Natural killer cell treated with Interleukin-12 subunit alpha and Interleukin-12 subunit beta and Interleukin-15 and Interleukin-18, amount 100 ng/mL, for 72 hours (primary cell): ENCODE measurements at regions not wholly inside any gene's neighbourhood (a gene's known extent, or its start where the extent isn't known, plus 50 kb on each side); places are given as distances from the start of the nearest gene placed in this dataset.
"Not testable (repeated sequence)": the region's sequence is repeated elsewhere in the genome, so short reads cannot be mapped to it uniquely, and the experiment has no call there.

ENCODE experiments used
- ATAC-seq, 2 donors: fragments of 150-1000 bp; cut with Tn5 transposase in 1 of 2; sonication (Bioruptor Pico), chemical (Tn5 transposase) in 1 of 2; 2 replicates each; pipeline ENCODE4 v1.10.0; 2021
- DNase-seq: peaks from one replicate; pipeline ENCODE4 v3.0.0; 2022; ENCODE audit warnings: low spot score
- H3K27ac Mint-ChIP-seq, 2 donors: 1 replicate in 1 of 2; 2 replicates in 1 of 2; pipeline ENCODE4 v1.8.0; 2022; ENCODE audit warnings: mixed read lengths in 2 of 2, mild to moderate bottlenecking in 1 of 2, moderate library complexity in 1 of 2
- H3K27me3 Mint-ChIP-seq, 2 donors: 1 replicate in 1 of 2; 2 replicates in 1 of 2; pipeline ENCODE4 v1.8.0; 2022; ENCODE audit warnings: mixed read lengths in 2 of 2
- H3K36me3 Mint-ChIP-seq: one replicate; pipeline ENCODE4 v1.8.0; 2022; ENCODE audit warnings: mixed read lengths
- H3K4me1 Mint-ChIP-seq, 2 donors: 1 replicate in 1 of 2; 2 replicates in 1 of 2; pipeline ENCODE4 v1.8.0; 2022; ENCODE audit warnings: low read depth in 2 of 2, mixed read lengths in 2 of 2, mild to moderate bottlenecking in 1 of 2
- H3K4me3 Mint-ChIP-seq: one replicate; pipeline ENCODE4 v1.8.0; 2022; ENCODE audit warnings: mixed read lengths
- H3K9me3 Mint-ChIP-seq: 2 replicates; pipeline ENCODE4 v1.8.0; 2022; ENCODE audit warnings: mixed read lengths

- H3K27ac Mint-ChIP-seq, result no peak overlapping the region
- ATAC-seq (no peak), DNase-seq (no peak)
- no peak overlapping the region for H3K4me3 Mint-ChIP-seq
- peaks cover 14 to 19% of the 10 kb centered on the region in 2 donors for H3K27me3 Mint-ChIP-seq
- H3K36me3 Mint-ChIP-seq, result peaks cover 5% of the 10 kb centered on the region
- H3K4me1 Mint-ChIP-seq, result no peaks in the 10 kb centered on the region
- peaks cover 8% of the 10 kb centered on the region for H3K9me3 Mint-ChIP-seq
Measured at GRCh38 chr1:143643148-143643885, 328.5 kb downstream of the FAM72C start.

- no peak for ATAC-seq
- H3K4me3 Mint-ChIP-seq, result no peak overlapping the region
- peaks cover 7 to 23% of the 10 kb centered on the region in 2 donors for H3K27me3 Mint-ChIP-seq
- no peak overlapping the region for H3K27ac Mint-ChIP-seq
- no peaks in the 10 kb centered on the region for H3K36me3 Mint-ChIP-seq
- no peaks in the 10 kb centered on the region for H3K4me1 Mint-ChIP-seq
- H3K9me3 Mint-ChIP-seq, result no peaks in the 10 kb centered on the region
- DNase-seq, result no peak
Measured at GRCh38 chr1:143625886-143626285, 345.9 kb downstream of the FAM72C start.

GRCh38 chr1:143619851-143620250, 351.9 kb downstream of the FAM72C start:
- no peak overlapping the region for H3K4me3 Mint-ChIP-seq

GRCh38 chr1:143611159-143611558, 360.6 kb downstream of the FAM72C start:
- ATAC-seq, result no peak
- no peak for DNase-seq
- H3K27me3 Mint-ChIP-seq, result peaks cover 0 to 16% of the 10 kb centered on the region in 2 donors
- H3K27ac Mint-ChIP-seq, result no peak overlapping the region
- no peaks in the 10 kb centered on the region for H3K36me3 Mint-ChIP-seq
- no peak overlapping the region for H3K4me3 Mint-ChIP-seq
- peaks cover 3% of the 10 kb centered on the region for H3K9me3 Mint-ChIP-seq
- no peaks in the 10 kb centered on the region for H3K4me1 Mint-ChIP-seq

More at GRCh38 chr1:143619851-143620250, 351.9 kb downstream of the FAM72C start:
- peaks cover 2 to 22% of the 10 kb centered on the region in 2 donors for H3K27me3 Mint-ChIP-seq
- DNase-seq (no peak), ATAC-seq (no peak)
- H3K27ac Mint-ChIP-seq, result no peak overlapping the region
- no peaks in the 10 kb centered on the region for H3K36me3 Mint-ChIP-seq
- no peaks in the 10 kb centered on the region for H3K9me3 Mint-ChIP-seq
- no peaks in the 10 kb centered on the region for H3K4me1 Mint-ChIP-seq

- ATAC-seq (no peak), DNase-seq (no peak)
- H3K36me3 Mint-ChIP-seq, result no peaks in the 10 kb centered on the region
- H3K4me3 Mint-ChIP-seq, result no peak overlapping the region
- H3K27me3 Mint-ChIP-seq, result peaks cover 0 to 10% of the 10 kb centered on the region in 2 donors
- H3K4me1 Mint-ChIP-seq, result no peaks in the 10 kb centered on the region
- peaks cover 3% of the 10 kb centered on the region for H3K9me3 Mint-ChIP-seq
- H3K27ac Mint-ChIP-seq, result no peak overlapping the region
Measured at GRCh38 chr1:143610196-143610595, 361.6 kb downstream of the FAM72C start.

GRCh38 chr1:143604887-143605286, 366.9 kb downstream of the FAM72C start:
- H3K4me1 Mint-ChIP-seq, result no peaks in the 10 kb centered on the region
- no peak overlapping the region for H3K4me3 Mint-ChIP-seq
- H3K36me3 Mint-ChIP-seq, result no peaks in the 10 kb centered on the region
- H3K9me3 Mint-ChIP-seq, result peaks cover 19% of the 10 kb centered on the region
- ATAC-seq (no peak), DNase-seq (no peak)
- peaks cover 2 to 20% of the 10 kb centered on the region in 2 donors for H3K27me3 Mint-ChIP-seq
- H3K27ac Mint-ChIP-seq, result no peak overlapping the region

GRCh38 chr1:143584508-143584907, 387.3 kb downstream of the FAM72C start:
- Mint-ChIP-seq H3K36me3 (no peaks in the 10 kb centered on the region), H3K4me1 (no peaks in the 10 kb centered on the region), H3K27me3 (peaks cover 0 to 19% of the 10 kb centered on the region in 2 donors), H3K4me3 (no peak overlapping the region), H3K27ac (no peak overlapping the region), H3K9me3 (peaks cover 10% of the 10 kb centered on the region)
- no peak for ATAC-seq
- DNase-seq, result no peak

GRCh38 chr1:143574891-143575520, 396.8 kb downstream of the FAM72C start:
- no peak overlapping the region for H3K27ac Mint-ChIP-seq
- no peaks in the 10 kb centered on the region for H3K27me3 Mint-ChIP-seq
- H3K36me3 Mint-ChIP-seq, result no peaks in the 10 kb centered on the region
- DNase-seq (no peak), ATAC-seq (no peak)
- no peaks in the 10 kb centered on the region for H3K4me1 Mint-ChIP-seq
- no peak overlapping the region for H3K4me3 Mint-ChIP-seq
- H3K9me3 Mint-ChIP-seq, result peaks cover 7% of the 10 kb centered on the region

- H3K4me1 Mint-ChIP-seq, H3K27me3 Mint-ChIP-seq, DNase-seq, H3K9me3 Mint-ChIP-seq, ATAC-seq, H3K27ac Mint-ChIP-seq, H3K36me3 Mint-ChIP-seq, H3K4me3 Mint-ChIP-seq: not testable (repeated sequence)
Measured at GRCh38 chr1:143572661-143573060, 399.1 kb downstream of the FAM72C start.

GRCh38 chr1:143563761-143564160, 408.0 kb downstream of the FAM72C start:
- not testable (repeated sequence) for ATAC-seq, H3K4me1 Mint-ChIP-seq, H3K9me3 Mint-ChIP-seq, H3K27me3 Mint-ChIP-seq, H3K36me3 Mint-ChIP-seq, H3K4me3 Mint-ChIP-seq, H3K27ac Mint-ChIP-seq, DNase-seq

- Mint-ChIP-seq H3K36me3 (no peaks in the 10 kb centered on the region), H3K27me3 (peaks cover 0 to 2% of the 10 kb centered on the region in 2 donors), H3K9me3 (peaks cover 6% of the 10 kb centered on the region), H3K4me1 (no peaks in the 10 kb centered on the region), H3K4me3 (no peak overlapping the region), H3K27ac (no peak overlapping the region)
- ATAC-seq (no peak), DNase-seq (no peak)
Measured at GRCh38 chr1:143553627-143554026, 418.2 kb downstream of the FAM72C start.

- H3K27ac Mint-ChIP-seq, result not testable (repeated sequence)
- H3K27me3 Mint-ChIP-seq, result peaks cover 13 to 33% of the 10 kb centered on the region in 2 donors
Measured at GRCh38 chr1:143504703-143505102, 467.1 kb downstream of the FAM72C start.

GRCh38 chr1:143504080-143504479, 467.7 kb downstream of the FAM72C start:
- not testable (repeated sequence) for H3K4me3 Mint-ChIP-seq, ATAC-seq, DNase-seq
- Mint-ChIP-seq H3K27ac (peak overlapping the region in 1 of 2 donors; percentile 68), H3K27me3 (peaks cover 13 to 33% of the 10 kb centered on the region in 2 donors), H3K9me3 (peaks cover 25% of the 10 kb centered on the region), H3K4me1 (peaks cover 10 to 19% of the 10 kb centered on the region in 2 donors), H3K36me3 (peaks cover 32% of the 10 kb centered on the region)

More at GRCh38 chr1:143504703-143505102, 467.1 kb downstream of the FAM72C start:
- H3K36me3 Mint-ChIP-seq, result peaks cover 32% of the 10 kb centered on the region
- not testable (repeated sequence) for H3K4me3 Mint-ChIP-seq, DNase-seq, ATAC-seq
- peaks cover 25% of the 10 kb centered on the region for H3K9me3 Mint-ChIP-seq
- H3K4me1 Mint-ChIP-seq, result peaks cover 10 to 19% of the 10 kb centered on the region in 2 donors

- peaks cover 10 to 19% of the 10 kb centered on the region in 2 donors for H3K4me1 Mint-ChIP-seq
- not testable (repeated sequence) for ATAC-seq, DNase-seq
- H3K27ac Mint-ChIP-seq, result peak overlapping the region; percentile 35 to 68
- peaks cover 13 to 33% of the 10 kb centered on the region in 2 donors for H3K27me3 Mint-ChIP-seq
- peak overlapping the region; percentile 33 for H3K4me3 Mint-ChIP-seq
- peaks cover 25% of the 10 kb centered on the region for H3K9me3 Mint-ChIP-seq
- peaks cover 32% of the 10 kb centered on the region for H3K36me3 Mint-ChIP-seq
Measured at GRCh38 chr1:143503048-143503447, 468.7 kb downstream of the FAM72C start.
